ENCODE measurements at regions not wholly inside any gene's neighbourhood (a gene's known extent, or its start where the extent isn't known, plus 50 kb on each side); places are given as distances from the start of the nearest gene placed in this dataset.

GRCh38 chr2:14340703-14341102, 291.8 kb upstream of the LRATD1 start:
- TF ChIP-seq EZH2phosphoT487 (IDR thresholded peaks at IDR 0.05) (no peak), CTCF (IDR thresholded peaks at IDR 0.05) (no peak), EZH2 (IDR thresholded peaks at IDR 0.05) (no peak)
